HG03432 (cell line): ENCODE measurements at regions not wholly inside any gene's neighbourhood (a gene's known extent, or its start where the extent isn't known, plus 50 kb on each side); places are given as distances from the start of the nearest gene placed in this dataset.

ENCODE experiments used
- ATAC-seq: cut with Tn5 transposase; IDR thresholded peaks from one replicate; pipeline ENCODE4 v1.9.1; 2021; ENCODE audit warnings: mild to moderate bottlenecking, moderate library complexity; ENCODE audit not compliant: unreplicated experiment

GRCh38 chr18:7413906-7414305 is 153.2 kb upstream of the PTPRM start:
- no peak for ATAC-seq

DNA sequence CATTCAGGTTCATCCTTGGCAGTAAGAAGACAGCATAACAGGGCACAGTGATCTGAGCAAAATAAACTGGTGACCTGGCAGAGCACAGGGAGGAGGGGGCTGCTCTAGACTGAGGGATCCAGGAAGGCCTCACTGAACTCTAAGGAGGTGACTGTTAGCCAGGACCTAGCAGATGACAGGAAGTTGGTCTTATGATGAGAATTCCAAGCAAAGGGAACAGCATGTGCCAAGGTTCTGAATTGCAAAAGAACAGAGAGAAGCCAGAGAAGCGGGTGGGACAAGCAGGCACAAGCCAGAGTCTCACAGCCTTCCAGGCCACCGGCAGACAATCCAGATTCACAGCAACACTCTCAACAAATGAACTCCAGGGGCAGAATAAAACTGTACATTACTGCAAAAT is 152.7 kb upstream of the PTPRM start:
- no peak for ATAC-seq

- ATAC-seq: no peak
These were observed 151.8 kb upstream of the PTPRM start for GRCh38 chr18:7415081-7415894.

- no peak for ATAC-seq
These were observed 149.4 kb upstream of the PTPRM start for GRCh38 chr18:7417727-7418126.

DNA sequence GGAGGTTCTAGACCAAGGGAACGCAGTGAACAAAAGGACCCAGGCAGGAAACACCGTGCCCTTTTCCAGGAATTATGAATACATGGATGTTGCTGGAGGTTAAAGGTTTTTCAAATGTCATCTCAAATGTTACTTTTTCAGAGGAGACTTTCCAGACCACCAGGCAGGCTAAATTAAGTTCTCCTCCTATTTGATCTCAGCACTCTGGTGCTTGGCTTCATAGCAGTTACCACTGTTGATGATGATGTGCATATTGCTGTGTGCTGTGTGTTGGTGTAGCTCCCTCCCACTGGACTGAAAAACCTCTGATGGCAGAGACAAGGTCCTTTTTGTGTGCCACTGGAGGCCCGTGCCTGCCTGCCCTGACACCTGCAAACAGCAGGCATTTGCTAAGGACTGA is 137.3 kb upstream of the PTPRM start:
- ATAC-seq: no peak

GRCh38 chr18:7436166-7436565 is 130.9 kb upstream of the PTPRM start:
- ATAC-seq: no peak

DNA sequence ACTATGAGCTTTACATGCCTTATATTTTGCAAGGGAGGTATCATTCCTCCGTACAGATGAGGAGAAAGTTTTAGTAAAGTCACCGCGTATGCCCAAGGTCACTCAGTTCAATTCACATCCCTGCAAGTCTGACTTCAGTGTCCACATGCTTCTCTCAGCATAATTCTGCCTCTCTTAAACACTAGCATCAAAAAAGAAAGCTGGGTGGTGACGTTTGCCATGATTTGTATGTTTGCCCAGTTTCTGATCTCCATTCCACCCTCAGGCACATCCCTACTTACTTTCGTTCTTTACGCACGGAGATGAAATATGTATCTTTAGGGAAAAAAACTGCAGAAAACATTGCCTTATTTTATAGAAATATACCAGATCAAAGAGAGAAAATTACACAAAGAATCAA is 129.2 kb upstream of the PTPRM start:
- no peak for ATAC-seq

DNA sequence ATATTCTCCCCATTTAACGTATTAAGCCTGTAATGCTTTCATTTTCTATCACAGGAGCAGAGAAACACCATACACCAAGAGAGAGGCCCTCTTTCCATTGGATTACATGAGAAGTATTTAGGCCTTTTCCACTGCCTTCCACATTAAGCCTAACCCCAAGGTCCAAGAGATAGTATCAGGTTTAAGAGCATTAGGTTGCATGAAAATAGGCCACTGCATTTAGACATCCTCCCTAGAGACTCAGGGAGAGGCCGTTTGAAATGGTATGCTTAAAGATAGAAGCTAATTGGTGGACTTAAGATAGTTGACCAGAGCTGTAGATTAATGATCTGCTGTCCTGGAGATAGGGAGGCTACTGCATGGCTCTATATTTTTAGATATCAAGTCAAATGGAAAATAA is 128.5 kb upstream of the PTPRM start:
- no peak for ATAC-seq

DNA sequence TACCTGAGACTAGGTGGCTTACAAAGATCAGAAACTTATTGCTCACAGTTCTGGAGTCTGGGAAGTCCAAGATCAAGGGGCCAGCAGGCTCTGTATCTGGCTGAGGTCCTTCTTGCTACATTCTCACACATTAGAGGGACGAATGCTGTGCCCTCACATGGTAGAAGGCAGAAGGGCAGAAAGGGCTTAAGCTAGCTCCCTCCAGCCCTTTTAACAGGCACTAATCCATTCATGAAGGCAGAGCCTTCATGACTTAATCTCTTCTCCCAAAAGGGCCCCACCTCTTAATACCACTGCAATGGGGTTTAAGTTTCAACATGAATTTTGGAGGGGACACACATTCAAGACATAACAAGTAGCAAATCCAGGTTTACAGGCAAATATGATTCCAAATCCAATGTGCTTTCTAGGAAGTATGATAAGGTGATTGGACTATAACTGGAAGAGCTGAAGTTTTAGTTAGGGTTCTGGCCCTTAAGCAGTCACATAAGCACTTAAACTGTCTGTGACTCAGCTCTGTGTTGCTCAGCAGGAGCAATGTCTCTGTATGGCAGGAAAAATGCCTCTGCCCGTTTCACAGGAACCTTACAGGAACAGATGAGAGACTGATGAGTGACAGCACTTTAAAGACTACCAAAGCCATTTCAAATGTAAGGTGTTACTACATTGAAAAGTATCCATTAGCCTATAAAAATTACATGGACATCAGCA is 119.6 kb upstream of the PTPRM start:
- ATAC-seq: no peak

DNA sequence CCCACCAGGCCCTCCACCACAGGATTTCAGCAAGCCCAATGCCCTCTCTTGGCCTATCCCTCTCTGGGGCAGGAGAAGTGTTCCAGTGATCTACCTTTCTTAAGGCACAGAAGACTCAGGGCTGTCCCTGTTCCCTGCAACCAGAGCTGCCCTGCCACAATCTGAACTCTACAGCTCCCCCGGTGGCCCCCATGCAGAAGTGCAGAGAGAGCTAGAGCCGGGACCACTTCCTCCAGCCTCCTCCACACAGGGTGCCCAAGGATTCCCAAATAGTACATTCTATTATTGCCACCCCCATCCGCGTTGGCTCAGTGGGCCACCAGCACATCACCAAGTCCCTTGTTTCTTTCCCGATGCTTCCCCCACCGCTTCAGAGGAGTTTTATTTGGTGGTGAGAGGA is 114.8 kb upstream of the PTPRM start:
- peak; percentile 59 for ATAC-seq

DNA sequence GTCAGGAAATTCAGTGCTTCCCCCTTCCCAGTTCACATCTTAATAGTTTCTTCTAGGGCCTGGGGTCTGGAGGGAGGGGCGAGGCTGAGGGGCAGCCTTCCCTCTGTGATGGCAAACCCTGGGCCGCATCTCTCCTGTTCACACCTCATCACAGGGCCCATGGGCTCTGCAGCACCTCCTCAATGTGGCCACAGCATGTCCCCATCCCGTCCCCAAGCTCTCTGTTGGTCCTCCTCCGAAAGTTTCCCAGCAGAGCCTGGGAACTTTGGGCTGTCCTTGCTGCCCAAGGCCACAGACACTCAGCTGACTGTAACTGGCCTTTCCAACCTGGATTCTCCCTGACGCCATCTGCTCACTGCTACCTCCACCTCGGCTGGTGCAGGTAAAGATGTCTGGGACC is 112.7 kb upstream of the PTPRM start:
- no peak for ATAC-seq

DNA sequence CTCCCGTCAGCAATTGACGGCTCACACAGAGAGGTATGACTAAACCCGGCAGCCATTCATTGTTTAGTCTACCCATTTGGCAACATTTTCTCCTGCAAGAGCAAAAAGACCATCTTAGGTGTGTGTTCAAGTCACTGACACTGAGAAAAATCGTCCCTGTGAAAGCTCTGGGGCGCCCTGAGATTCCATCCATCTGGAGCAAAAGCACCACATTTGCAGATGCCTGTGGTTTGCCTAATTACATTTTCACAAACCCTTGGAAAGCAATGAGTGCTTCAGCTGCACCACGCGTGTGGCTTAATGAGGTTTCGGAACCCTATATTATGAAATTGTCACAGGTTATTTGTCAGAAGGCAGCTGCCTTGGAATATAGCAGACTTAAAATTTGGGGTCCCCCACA is 110.7 kb upstream of the PTPRM start:
- no peak for ATAC-seq

- ATAC-seq: no peak
These were observed 109.9 kb upstream of the PTPRM start for GRCh38 chr18:7457262-7457661.

GRCh38 chr18:7458884-7459283 is 108.2 kb upstream of the PTPRM start:
- ATAC-seq: no peak

DNA sequence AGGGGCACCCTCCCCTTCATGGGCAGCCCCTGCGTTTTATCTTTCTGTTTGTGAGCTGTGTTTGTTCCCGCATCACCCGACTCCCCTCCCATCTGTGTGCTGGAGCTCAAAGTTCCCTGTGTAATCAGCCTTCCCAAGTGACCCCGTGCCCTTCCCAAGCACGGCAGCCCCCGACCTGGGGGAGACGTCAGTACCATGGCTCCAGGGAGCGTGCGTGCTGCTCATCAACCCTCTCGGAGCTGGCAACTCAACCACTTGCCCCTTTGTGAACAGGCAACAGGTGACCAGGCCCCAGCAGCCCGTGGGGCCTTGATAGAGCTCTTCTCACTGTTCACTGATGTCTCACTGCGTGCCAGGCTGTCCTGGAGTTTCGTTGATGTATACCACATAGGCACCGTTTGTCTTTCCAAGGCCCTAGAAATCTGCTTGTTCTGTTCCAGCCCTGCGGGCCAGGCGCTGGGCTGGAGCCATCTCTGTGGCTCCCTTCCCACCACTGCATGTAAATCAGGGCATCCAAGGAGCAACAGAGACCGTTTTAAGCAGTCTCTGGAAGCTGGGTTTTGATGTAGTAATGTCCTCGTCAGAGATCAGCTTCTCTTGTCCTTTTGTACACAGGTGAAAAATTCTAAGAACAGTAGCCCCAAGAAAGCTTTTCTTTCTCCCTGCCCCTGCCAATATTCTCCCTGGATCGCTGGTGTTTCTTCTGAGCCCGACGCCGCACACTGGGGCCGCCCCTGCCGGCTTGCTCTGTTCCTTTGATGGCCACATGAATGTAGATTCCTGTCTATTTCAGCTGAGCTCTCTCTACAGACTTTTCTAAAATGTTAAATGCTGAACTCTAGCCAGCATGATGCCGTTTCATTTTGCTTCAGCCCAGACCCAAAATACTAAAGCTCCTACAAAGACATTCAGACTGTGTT is 107.0 kb upstream of the PTPRM start:
- ATAC-seq: no peak

DNA sequence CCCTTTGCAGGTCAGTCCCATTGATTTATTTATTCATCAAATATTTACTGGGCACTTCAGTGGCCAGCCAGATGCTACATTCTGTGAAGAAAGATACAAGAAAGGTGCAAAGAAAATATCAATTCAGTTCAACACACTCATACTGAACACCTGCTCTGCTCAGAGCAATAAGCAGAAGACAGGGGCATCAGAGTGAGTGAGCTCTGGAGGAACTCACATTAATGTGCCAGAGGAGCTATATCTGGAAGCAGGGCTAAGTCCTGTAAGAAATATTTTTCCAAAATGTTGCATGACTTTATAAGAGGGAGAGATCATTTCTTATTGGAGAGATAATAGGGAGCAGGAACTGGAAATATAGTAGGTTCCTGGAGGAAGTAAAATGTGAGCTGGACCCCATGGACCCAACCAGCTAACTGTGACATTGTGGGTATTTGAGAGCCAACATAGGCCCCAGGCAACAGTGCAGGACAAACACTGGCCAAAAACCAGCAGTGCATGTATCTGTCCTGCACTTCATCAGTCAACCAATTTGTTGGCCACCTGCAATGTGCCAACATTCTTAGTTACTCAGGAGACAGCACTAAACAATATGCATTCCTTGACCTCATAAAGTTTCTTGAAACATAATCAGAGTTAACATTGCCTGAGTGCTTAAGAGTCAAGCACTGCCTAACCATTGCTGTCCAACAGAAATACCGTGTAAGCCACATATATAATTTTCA is 102.7 kb upstream of the PTPRM start:
- no peak for ATAC-seq

DNA sequence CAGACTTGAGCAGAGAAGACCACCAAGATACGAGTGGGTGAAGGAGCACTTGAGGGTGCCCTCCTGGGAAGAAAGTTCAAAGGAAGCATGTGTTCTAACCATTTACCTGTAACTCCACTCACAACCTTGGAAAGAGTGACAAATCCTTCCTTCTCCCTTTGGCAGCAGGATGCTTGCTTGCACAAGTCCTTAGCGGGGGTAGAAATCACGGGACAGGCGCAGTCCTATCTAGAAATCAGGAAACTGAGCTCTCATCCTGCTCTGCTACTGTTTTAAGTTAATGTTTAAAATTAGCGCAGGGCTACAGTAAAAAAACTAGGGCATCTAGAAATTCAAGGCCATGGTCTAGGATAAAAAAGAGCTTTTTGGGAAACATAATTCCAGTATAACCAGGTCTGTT is 100.9 kb upstream of the PTPRM start:
- ATAC-seq: no peak

GRCh38 chr18:7467708-7468466 is 99.2 kb upstream of the PTPRM start:
- no peak for ATAC-seq

- no peak for ATAC-seq
These were observed 97.0 kb upstream of the PTPRM start for GRCh38 chr18:7470101-7470500.

GRCh38 chr18:7470503-7470902 is 96.6 kb upstream of the PTPRM start:
- no peak for ATAC-seq
